Right kidney (tissue), 1 donor: ENCODE measurements at regions not wholly inside any gene's neighbourhood (a gene's known extent, or its start where the extent isn't known, plus 50 kb on each side); places are given as distances from the start of the nearest gene placed in this dataset.
"Not testable (repeated sequence)": the region's sequence is repeated elsewhere in the genome, so short reads cannot be mapped to it uniquely, and the experiment has no call there.

ENCODE experiments used
- DNase-seq: peaks from one replicate; pipeline ENCODE4 v3.0.0-alpha.2; 2016

GRCh38 chr5:99308131-99308530 lies 379.3 kb upstream of the CHD1 start:
- DNase-seq = no peak

- no peak for DNase-seq
Observed at GRCh38 chr5:99305045-99305580, 376.3 kb upstream of the CHD1 start.

GRCh38 chr5:99285606-99286005 lies 356.8 kb upstream of the CHD1 start:
- DNase-seq = no peak

- no peak for DNase-seq
Observed at GRCh38 chr5:99275128-99275527, 346.3 kb upstream of the CHD1 start.

GRCh38 chr5:99272576-99272975 lies 343.8 kb upstream of the CHD1 start:
- DNase-seq = no peak

GRCh38 chr5:99258819-99259218 lies 330.0 kb upstream of the CHD1 start:
- no peak for DNase-seq

GRCh38 chr5:99248066-99248465 lies 319.3 kb upstream of the CHD1 start:
- DNase-seq = no peak

GRCh38 chr5:99247346-99247745 lies 318.5 kb upstream of the CHD1 start:
- no peak for DNase-seq

- no peak for DNase-seq
Observed at GRCh38 chr5:99243111-99243510, 314.3 kb upstream of the CHD1 start.

GRCh38 chr5:99239826-99240360 lies 311.1 kb upstream of the CHD1 start:
- no peak for DNase-seq

GRCh38 chr5:99191206-99191745 lies 262.5 kb upstream of the CHD1 start:
- DNase-seq = no peak

GRCh38 chr5:99187611-99188010 lies 258.8 kb upstream of the CHD1 start:
- no peak for DNase-seq

GRCh38 chr5:99179206-99179605 lies 250.4 kb upstream of the CHD1 start:
- DNase-seq = no peak

- DNase-seq = no peak
Observed at GRCh38 chr5:99177796-99178195, 249.0 kb upstream of the CHD1 start.

GRCh38 chr5:99176186-99176585 lies 247.4 kb upstream of the CHD1 start:
- DNase-seq = no peak

GRCh38 chr5:99169309-99169708 lies 240.5 kb upstream of the CHD1 start:
- DNase-seq = peak; percentile 10

- not testable (repeated sequence) for DNase-seq
Observed at GRCh38 chr5:99161538-99161937, 232.7 kb upstream of the CHD1 start.

- no peak for DNase-seq
Observed at GRCh38 chr5:99156688-99157087, 227.9 kb upstream of the CHD1 start.

- not testable (repeated sequence) for DNase-seq
Observed at GRCh38 chr5:99143283-99143795, 214.5 kb upstream of the CHD1 start.

GRCh38 chr5:99141534-99142128 lies 212.8 kb upstream of the CHD1 start:
- DNase-seq = no peak

GRCh38 chr5:99138911-99139310 lies 210.1 kb upstream of the CHD1 start:
- no peak for DNase-seq

GRCh38 chr5:99133921-99134320 lies 205.1 kb upstream of the CHD1 start:
- no peak for DNase-seq

GRCh38 chr5:99129768-99130501 lies 201.1 kb upstream of the CHD1 start:
- DNase-seq = peak; percentile 2
